ENCODE measurements at regions not wholly inside any gene's neighbourhood (a gene's known extent, or its start where the extent isn't known, plus 50 kb on each side); places are given as distances from the start of the nearest gene placed in this dataset.

- TF ChIP-seq POLR2A (IDR thresholded peaks at IDR 0.05; ENCODE audit: extremely low read depth, insufficient read length) (no peak), CTCF (IDR thresholded peaks at IDR 0.05; ENCODE audit: low read depth, low read length) (no peak), MYC (IDR thresholded peaks at IDR 0.05; ENCODE audit: low read depth, low read length) (no peak)
Observed at GRCh38 chr2:95722131-95722697, 130.4 kb downstream of the TRIM43 start.
